Effector memory CD4-positive, alpha-beta T cell (primary cell): ENCODE measurements at regions not wholly inside any gene's neighbourhood (a gene's known extent, or its start where the extent isn't known, plus 50 kb on each side); places are given as distances from the start of the nearest gene placed in this dataset.
"Not testable (repeated sequence)": the region's sequence is repeated elsewhere in the genome, so short reads cannot be mapped to it uniquely, and the experiment has no call there.

Experiments
- DNase-seq, 3 donors: peaks; one replicate each; pipeline ENCODE4 v3.0.0-alpha.2; 2020
- H3K27ac ChIP-seq: 2 replicates; pipeline ENCODE4 v1.7.0; 2013; ENCODE audit warnings: mild to moderate bottlenecking, low read length, moderate library complexity; ENCODE audit not compliant: insufficient read depth, poor library complexity, severe bottlenecking
- H3K27me3 ChIP-seq: replicated peaks from 2 replicates; pipeline ENCODE4 v1.7.0; 2013; ENCODE audit warnings: mild to moderate bottlenecking, low read length; ENCODE audit not compliant: insufficient read depth, control insufficient read depth, poor library complexity, severe bottlenecking
- H3K36me3 ChIP-seq: 2 replicates; pipeline ENCODE4 v1.7.0; 2013; ENCODE audit warnings: mild to moderate bottlenecking, low read length, moderate library complexity; ENCODE audit not compliant: control insufficient read depth, insufficient read depth
- H3K4me1 ChIP-seq: 2 replicates; pipeline ENCODE4 v1.7.0; 2013; ENCODE audit warnings: low read length, mild to moderate bottlenecking; ENCODE audit not compliant: control insufficient read depth, insufficient read depth, poor library complexity, severe bottlenecking
- H3K4me3 ChIP-seq: 2 replicates; pipeline ENCODE4 v1.7.0; 2013; ENCODE audit warnings: low read length, low read depth, mild to moderate bottlenecking; ENCODE audit not compliant: insufficient read depth, poor library complexity, severe bottlenecking
- H3K9me3 ChIP-seq: 2 replicates; pipeline ENCODE4 v1.7.0; 2013; ENCODE audit warnings: mild to moderate bottlenecking, low read length, moderate library complexity; ENCODE audit not compliant: control insufficient read depth

GRCh38 chr4:130021706-130022105, 925.8 kb downstream of the C4orf33 start:
- Histone ChIP-seq H3K4me3 (no peak overlapping the region), H3K9me3 (no peaks in the 10 kb centered on the region), H3K27me3 (no peaks in the 10 kb centered on the region), H3K4me1 (no peaks in the 10 kb centered on the region), H3K27ac (no peak overlapping the region), H3K36me3 (no peaks in the 10 kb centered on the region)
- DNase-seq: no peak

GRCh38 chr4:130023088-130023487, 927.1 kb downstream of the C4orf33 start:
- no peaks in the 10 kb centered on the region for H3K36me3 ChIP-seq
- H3K4me3 ChIP-seq: no peak overlapping the region
- DNase-seq: no peak
- H3K27me3 ChIP-seq: no peaks in the 10 kb centered on the region
- no peaks in the 10 kb centered on the region for H3K9me3 ChIP-seq
- H3K27ac ChIP-seq: no peak overlapping the region
- no peaks in the 10 kb centered on the region for H3K4me1 ChIP-seq

GRCh38 chr4:130025701-130026100, 929.7 kb downstream of the C4orf33 start:
- Histone ChIP-seq H3K4me1 (no peaks in the 10 kb centered on the region), H3K4me3 (no peak overlapping the region), H3K36me3 (no peaks in the 10 kb centered on the region), H3K27me3 (no peaks in the 10 kb centered on the region), H3K9me3 (no peaks in the 10 kb centered on the region), H3K27ac (no peak overlapping the region)
- DNase-seq: no peak

- Histone ChIP-seq H3K9me3 (no peaks in the 10 kb centered on the region), H3K36me3 (no peaks in the 10 kb centered on the region), H3K4me3 (no peak overlapping the region), H3K27ac (no peak overlapping the region), H3K4me1 (no peaks in the 10 kb centered on the region), H3K27me3 (no peaks in the 10 kb centered on the region)
- no peak for DNase-seq
These were observed 930.2 kb downstream of the C4orf33 start for GRCh38 chr4:130026185-130026584.

GRCh38 chr4:130027973-130028372, 932.0 kb downstream of the C4orf33 start:
- no peak overlapping the region for H3K27ac ChIP-seq
- H3K9me3 ChIP-seq: no peaks in the 10 kb centered on the region
- no peak for DNase-seq
- no peak overlapping the region for H3K4me3 ChIP-seq
- no peaks in the 10 kb centered on the region for H3K4me1 ChIP-seq
- no peaks in the 10 kb centered on the region for H3K36me3 ChIP-seq
- no peaks in the 10 kb centered on the region for H3K27me3 ChIP-seq

- no peaks in the 10 kb centered on the region for H3K9me3 ChIP-seq
- H3K4me3 ChIP-seq: no peak overlapping the region
- no peak overlapping the region for H3K27ac ChIP-seq
- no peaks in the 10 kb centered on the region for H3K36me3 ChIP-seq
- DNase-seq: no peak
- no peaks in the 10 kb centered on the region for H3K27me3 ChIP-seq
- no peaks in the 10 kb centered on the region for H3K4me1 ChIP-seq
These were observed 932.6 kb downstream of the C4orf33 start for GRCh38 chr4:130028552-130028951.

GRCh38 chr4:130029442-130029841, 933.5 kb downstream of the C4orf33 start:
- no peaks in the 10 kb centered on the region for H3K27me3 ChIP-seq
- H3K36me3 ChIP-seq: no peaks in the 10 kb centered on the region

GRCh38 chr4:130031858-130032257, 935.9 kb downstream of the C4orf33 start:
- Histone ChIP-seq H3K4me1 (no peaks in the 10 kb centered on the region), H3K4me3 (no peak overlapping the region), H3K27me3 (no peaks in the 10 kb centered on the region), H3K27ac (no peak overlapping the region), H3K36me3 (no peaks in the 10 kb centered on the region), H3K9me3 (no peaks in the 10 kb centered on the region)
- no peak for DNase-seq

More at GRCh38 chr4:130029442-130029841, 933.5 kb downstream of the C4orf33 start:
- Histone ChIP-seq H3K27ac (no peak overlapping the region), H3K4me3 (no peak overlapping the region), H3K4me1 (no peaks in the 10 kb centered on the region), H3K9me3 (no peaks in the 10 kb centered on the region)
- DNase-seq: no peak

- H3K36me3 ChIP-seq, H3K9me3 ChIP-seq, H3K27ac ChIP-seq, H3K4me1 ChIP-seq, DNase-seq, H3K27me3 ChIP-seq, H3K4me3 ChIP-seq: not testable (repeated sequence)
These were observed 937.7 kb downstream of the C4orf33 start for GRCh38 chr4:130033657-130034056.

GRCh38 chr4:130034876-130035275, 938.9 kb downstream of the C4orf33 start:
- Histone ChIP-seq H3K4me1 (no peaks in the 10 kb centered on the region), H3K27ac (no peak overlapping the region), H3K4me3 (no peak overlapping the region), H3K27me3 (no peaks in the 10 kb centered on the region), H3K9me3 (no peaks in the 10 kb centered on the region), H3K36me3 (no peaks in the 10 kb centered on the region)
- no peak for DNase-seq

- no peak overlapping the region for H3K27ac ChIP-seq
- no peaks in the 10 kb centered on the region for H3K9me3 ChIP-seq
- DNase-seq: no peak
- no peaks in the 10 kb centered on the region for H3K36me3 ChIP-seq
- H3K27me3 ChIP-seq: no peaks in the 10 kb centered on the region
- no peak overlapping the region for H3K4me3 ChIP-seq
- no peaks in the 10 kb centered on the region for H3K4me1 ChIP-seq
These were observed 939.4 kb downstream of the C4orf33 start for GRCh38 chr4:130035391-130035790.
